COLO668 (cell line): ENCODE measurements at regions not wholly inside any gene's neighbourhood (a gene's known extent, or its start where the extent isn't known, plus 50 kb on each side); places are given as distances from the start of the nearest gene placed in this dataset.

Experiments used
- DNase-seq: peaks from one replicate; lab custom pipeline; 2025; ENCODE audit not compliant: unreplicated experiment; lab: John Stamatoyannopoulos, UW

- DNase-seq: peak; percentile 23
Observed at GRCh38 chr16:65666132-65666941, 544.5 kb upstream of the CDH11 start.

DNA sequence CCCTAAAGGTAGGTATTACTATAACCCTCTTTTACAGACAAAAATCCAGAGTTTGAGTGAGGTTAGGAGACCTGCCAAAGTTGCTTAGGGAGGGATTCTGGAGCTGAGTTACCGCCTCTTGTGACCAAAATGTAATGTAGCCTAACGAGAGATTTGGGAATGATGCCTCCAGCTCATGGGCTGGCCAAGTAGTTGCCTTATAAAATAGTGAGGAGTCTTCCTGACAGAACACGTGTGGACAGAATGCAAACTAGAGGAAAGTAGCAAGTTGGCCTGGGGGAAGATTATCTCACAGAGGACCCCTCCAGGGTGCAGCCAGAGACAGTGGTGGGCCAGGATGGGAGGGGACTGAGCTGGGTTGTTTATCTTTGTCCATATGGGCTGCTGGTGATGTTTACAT lies 543.7 kb upstream of the CDH11 start:
- DNase-seq: no peak

- DNase-seq: no peak
Observed at GRCh38 chr16:65663774-65664173, 541.9 kb upstream of the CDH11 start.

GRCh38 chr16:65662256-65662655 lies 540.4 kb upstream of the CDH11 start:
- DNase-seq: no peak

DNA sequence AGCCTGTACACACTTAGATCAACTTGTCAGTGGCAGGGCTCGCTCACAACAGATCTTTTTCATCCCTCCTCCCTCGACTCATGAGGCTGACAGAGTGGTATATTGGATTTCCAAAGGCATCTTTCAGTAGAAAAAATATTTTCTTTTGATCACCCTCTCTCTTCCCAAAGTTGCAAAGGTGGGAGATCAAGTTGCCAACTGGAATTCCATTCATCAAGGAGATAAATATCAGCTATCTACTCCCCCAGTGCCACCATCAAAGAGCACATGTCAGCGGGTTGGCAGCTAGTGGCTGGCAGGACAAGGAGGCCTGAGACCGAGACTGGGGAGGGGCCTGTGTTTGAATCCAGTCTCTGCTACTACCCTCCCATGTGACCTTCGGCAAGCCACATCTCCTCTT lies 539.7 kb upstream of the CDH11 start:
- DNase-seq: no peak

DNA sequence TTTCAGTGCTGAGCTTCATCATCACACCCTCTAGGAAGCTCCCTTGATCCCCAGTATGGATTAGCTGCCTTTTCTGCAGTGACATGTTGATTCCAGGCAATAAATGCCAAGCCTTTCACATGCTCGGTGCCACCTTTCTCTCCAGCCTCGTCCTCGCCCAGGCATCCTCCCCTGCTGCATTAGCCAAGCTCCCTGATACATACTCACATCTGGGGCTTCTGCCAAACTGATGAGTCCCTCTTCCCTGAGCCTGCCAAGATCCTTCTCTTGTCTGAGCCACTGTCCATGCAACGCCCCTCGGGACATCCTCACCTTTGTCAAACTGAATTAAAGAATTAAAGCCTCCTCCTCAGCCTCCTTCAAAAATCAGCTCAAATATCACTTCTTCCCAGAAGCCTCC lies 538.5 kb upstream of the CDH11 start:
- DNase-seq: no peak

GRCh38 chr16:65659758-65660157 lies 537.9 kb upstream of the CDH11 start:
- no peak for DNase-seq

DNA sequence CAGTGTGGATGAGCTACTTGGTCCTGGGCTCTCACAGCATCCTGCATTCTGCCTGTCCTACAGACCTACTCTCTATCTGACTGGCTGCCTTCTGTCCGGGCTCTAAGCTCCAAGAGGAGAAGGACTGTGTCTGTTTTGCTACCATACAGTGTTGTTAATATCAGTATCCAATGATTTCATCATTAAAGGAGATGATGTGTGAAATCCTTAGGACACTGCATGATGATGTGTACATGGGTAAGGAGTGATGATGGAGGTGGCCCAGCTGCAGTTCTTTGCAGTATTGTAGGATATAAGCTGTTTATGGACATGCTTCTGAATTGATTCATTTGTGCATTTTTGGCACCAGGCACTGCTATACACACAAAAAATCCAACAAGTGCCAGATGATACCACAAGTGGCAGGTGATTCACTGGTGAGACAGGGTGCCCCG lies 536.9 kb upstream of the CDH11 start:
- DNase-seq: peak; percentile 22

DNA sequence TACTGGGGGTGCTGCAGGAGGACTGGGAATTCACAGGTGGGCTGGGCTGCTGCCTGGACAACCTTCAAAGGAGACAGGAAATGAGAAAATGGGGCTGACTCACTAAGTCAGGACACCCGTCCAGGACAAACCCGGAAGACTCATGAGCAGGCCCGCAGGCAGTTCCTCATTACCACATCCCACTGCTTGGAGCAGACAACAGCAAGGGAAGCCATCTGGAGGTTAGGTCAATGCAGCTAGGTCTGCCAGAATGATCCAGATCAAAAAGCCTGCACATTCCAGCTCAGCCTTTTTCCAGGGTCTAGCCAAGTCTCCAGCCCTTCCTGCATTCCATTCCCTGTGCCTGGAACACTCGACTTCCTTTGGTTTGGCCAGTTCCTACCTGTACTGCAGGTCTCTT lies 536.5 kb upstream of the CDH11 start:
- DNase-seq: no peak

GRCh38 chr16:65657556-65657955 lies 535.7 kb upstream of the CDH11 start:
- DNase-seq: no peak

DNA sequence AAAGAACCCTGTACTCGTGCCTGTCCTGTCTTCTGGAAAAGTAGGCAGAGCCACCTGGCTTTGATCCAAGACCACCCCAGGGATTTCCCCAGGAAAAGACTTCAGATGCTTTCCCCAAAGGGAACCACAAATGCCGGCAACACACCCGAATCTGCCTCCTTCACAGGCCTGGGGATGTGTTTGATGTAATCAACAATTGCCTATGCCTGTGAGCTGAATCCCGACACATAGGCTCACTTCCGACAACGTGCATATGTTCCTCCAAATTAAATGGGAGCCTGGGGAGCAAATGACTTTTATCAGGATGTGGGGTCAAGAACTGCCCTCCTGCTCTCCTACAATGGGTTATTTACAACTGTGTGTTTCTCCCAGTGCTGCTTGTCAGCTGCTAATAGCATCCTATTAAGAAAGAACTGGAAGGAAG lies 535.2 kb upstream of the CDH11 start:
- no peak for DNase-seq

DNA sequence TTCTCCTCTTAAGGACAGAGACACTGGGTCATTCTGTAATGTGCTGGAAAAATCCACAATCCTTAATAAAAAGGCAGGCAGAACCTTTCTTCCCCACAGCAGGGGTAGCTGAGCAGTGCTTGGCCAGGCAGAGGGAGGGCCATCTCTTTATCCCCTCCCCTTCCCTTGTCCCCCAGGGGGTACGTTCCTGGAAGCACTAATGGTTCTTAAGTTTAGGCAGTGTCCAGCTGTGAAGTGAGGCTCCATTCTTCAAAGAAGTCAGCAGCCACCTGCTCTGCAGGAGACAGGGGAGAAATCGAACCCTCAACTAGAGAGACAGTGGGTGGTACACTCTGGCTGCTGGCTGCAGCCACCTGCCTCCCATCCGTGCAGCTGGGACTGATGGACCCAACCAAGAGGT lies 533.9 kb upstream of the CDH11 start:
- no peak for DNase-seq

GRCh38 chr16:65648101-65648500 lies 526.2 kb upstream of the CDH11 start:
- no peak for DNase-seq

- DNase-seq: no peak
Observed at GRCh38 chr16:65644821-65645220, 523.0 kb upstream of the CDH11 start.

DNA sequence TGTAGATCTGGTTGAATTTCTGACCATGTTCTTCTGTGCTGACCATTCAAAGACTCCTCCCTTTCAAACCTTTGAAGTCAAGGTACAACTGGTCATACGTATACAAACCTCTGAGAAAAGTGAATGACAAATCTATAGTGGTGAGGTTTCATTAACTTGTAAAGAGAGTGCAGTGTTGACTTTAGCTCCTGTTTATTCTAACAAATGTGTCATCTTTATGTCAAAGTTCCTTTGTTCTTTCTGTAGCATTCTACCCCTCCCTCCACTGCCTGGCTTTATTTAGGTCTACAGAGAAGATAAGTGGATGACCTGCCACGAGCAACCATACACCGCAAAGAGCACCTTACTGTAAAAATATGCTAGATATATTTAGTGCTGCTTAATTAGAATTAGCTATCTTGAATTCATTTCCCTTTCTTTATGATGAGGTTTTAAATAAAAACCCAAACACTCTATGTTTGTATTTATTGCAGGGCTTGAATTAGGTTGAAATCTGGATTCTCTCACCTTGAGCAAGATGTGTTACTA lies 520.0 kb upstream of the CDH11 start:
- DNase-seq: no peak

DNA sequence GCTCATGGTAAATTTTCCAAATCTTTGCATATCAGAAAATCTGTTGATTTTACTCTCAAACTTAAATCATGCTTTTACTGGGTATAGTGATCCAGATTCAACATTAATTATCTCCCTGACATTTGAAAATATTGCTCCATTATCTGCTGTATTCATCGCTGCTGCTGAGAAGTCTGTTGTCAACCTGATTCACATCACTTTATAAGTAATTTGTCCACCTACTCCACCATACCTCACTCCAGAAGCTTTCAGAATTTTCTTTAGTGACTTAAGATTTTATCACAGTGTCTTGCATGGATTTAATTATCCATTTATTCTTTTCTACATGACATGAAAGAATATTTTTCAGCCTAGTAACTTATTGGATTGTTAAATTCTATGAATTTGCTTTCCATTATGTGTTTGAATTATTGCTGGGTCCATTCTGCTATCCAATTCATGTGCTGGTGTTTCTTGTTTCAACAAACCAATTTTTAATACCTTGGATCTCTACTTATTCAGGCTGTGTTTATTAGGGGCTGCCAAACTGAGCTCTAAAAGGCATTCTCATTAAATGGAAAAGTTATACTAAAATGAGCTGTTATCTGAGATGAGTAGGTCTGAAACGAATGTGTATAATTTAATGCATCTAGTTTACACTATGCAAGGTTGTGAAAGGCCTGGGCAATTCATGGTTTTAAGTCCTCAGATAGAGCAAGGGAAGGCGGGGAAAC lies 519.3 kb upstream of the CDH11 start:
- no peak for DNase-seq

GRCh38 chr16:65634833-65635232 lies 513.0 kb upstream of the CDH11 start:
- no peak for DNase-seq

DNA sequence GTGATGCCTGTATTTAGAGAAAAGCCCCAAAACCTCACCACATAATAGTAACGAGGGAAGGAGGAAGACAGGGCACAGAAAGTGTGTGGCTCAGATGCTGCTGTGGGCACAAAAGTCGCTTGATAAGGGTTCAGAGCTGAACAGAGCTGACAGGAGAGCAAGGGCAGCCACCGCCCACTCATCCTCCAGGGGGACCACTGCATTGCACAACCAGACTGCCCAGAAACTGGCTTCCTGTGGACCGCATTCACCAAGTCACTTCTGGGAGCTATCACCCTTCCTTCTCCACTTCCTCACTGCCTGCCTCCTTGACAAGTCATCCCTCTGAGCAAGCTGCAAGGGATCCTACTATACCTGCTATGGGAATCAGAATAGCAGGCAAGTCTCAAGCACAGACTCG lies 512.4 kb upstream of the CDH11 start:
- no peak for DNase-seq

- DNase-seq: no peak
Observed at GRCh38 chr16:65624666-65625065, 502.8 kb upstream of the CDH11 start.

DNA sequence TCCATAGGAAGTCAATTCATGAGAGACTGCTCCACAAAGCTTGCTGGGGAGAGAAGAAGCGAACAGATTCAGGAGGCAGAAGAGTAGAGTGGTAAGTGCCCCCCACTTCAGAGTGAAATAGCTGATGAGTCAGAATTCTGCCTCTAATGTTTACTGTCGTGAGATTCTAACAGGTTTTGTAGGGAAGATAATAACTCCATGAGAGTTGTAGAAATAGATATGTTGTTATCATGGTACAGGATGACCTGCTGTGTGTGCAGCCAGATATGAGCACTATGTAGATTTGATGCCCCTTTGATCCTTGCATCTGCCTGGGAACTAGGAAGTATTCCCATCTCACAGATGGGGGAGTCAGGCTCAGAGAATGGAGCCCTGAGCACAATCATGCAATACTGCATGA lies 502.4 kb upstream of the CDH11 start:
- no peak for DNase-seq

GRCh38 chr16:65622871-65623270 lies 501.0 kb upstream of the CDH11 start:
- DNase-seq: no peak

DNA sequence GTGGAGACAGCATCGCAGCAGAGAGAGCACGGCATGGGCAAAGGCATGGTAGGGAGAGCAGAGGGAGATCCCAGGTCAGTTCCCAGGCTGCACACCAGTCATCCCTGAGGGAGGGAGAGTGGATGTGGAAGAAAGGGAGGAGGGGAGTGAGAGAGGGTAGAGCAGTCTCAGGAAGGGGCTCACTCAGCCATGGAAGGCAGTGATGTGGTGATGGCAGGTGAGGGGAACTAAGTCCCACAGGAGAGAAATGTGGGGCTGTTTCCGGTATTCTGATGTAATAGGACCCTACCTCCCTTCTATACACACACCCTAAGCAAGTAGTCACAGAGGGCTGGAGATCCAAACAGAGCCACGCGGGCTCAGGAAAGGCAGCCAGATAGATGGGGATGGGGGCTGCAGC lies 500.3 kb upstream of the CDH11 start:
- no peak for DNase-seq
